Iris pigment epithelial cell (primary cell): ENCODE measurements at regions not wholly inside any gene's neighbourhood (a gene's known extent, or its start where the extent isn't known, plus 50 kb on each side); places are given as distances from the start of the nearest gene placed in this dataset.
"Not testable (repeated sequence)": the region's sequence is repeated elsewhere in the genome, so short reads cannot be mapped to it uniquely, and the experiment has no call there.

Source experiments
- DNase-seq: peaks from one replicate; pipeline ENCODE4 v3.0.0-alpha.2; 2011; ENCODE audit warnings: low read depth

DNA sequence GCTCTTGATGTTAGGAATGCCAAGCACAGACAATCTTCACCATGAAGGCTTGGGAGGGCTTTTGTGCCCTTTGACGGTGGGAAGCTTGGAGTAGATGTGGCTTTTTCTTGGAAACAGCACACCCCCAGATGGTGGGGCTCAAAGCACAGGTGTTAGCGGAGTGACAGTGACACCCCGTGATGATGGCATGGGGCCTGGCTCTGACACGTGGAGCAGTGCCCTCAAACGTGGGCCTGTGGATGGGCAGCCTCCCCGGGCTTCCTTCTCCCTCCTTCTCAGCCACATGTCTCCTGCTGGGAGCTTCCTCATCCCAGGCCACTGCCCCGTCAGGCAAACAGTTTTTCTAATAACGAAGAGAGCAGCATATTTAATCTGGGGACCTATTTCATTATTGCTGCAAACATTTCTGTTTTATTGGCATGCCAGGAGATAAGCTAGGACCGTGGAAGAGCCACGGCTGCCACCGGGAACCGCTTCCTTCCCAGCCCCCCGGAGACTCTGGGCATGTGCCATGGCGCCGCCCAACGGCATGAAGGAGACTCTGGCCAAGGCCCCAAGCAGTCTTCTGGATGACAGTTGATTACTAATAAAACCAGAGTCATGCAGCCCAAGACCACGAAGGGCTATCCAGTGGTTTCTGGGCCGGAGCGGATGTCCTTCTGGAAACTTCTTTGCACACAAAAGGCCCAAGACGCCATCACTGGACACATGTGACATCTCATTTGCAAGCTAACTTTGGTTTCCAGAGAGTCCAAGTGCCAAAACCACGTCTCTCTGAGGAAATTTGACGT is 280.3 kb upstream of the FOXF1 start:
- no peak for DNase-seq

- no peak for DNase-seq
Measured at GRCh38 chr16:86231321-86231995, 278.9 kb upstream of the FOXF1 start.

- DNase-seq = no peak
Measured at GRCh38 chr16:86231996-86232350, 278.4 kb upstream of the FOXF1 start.

- no peak for DNase-seq
Measured at GRCh38 chr16:86232496-86232895, 277.8 kb upstream of the FOXF1 start.

GRCh38 chr16:86233506-86233905 is 276.8 kb upstream of the FOXF1 start:
- not testable (repeated sequence) for DNase-seq

- no peak for DNase-seq
Measured at GRCh38 chr16:86239381-86239780, 270.9 kb upstream of the FOXF1 start.

- no peak for DNase-seq
Measured at GRCh38 chr16:86240716-86241363, 269.5 kb upstream of the FOXF1 start.

DNA sequence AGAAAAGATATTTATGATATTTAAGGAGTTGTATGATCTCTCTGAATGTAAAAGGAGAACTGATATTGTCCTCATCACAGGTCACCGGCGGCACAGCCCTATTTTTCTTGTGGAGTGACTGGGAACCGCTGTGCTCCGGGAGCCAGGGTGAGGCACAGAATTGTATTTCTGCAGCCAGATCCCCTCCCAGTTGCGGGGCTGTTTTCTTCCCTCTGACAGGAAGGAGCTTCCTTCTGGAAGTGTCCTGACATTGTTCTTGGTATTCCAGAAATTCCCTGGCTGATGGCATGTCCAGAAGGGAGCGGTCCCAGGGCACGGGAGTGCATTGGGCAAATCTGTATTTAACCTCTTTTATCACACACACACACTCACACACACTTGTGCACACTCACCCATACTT is 268.6 kb upstream of the FOXF1 start:
- no peak for DNase-seq

- no peak for DNase-seq
Measured at GRCh38 chr16:86242244-86243122, 267.8 kb upstream of the FOXF1 start.

- DNase-seq = no peak
Measured at GRCh38 chr16:86243123-86243473, 267.2 kb upstream of the FOXF1 start.

DNA sequence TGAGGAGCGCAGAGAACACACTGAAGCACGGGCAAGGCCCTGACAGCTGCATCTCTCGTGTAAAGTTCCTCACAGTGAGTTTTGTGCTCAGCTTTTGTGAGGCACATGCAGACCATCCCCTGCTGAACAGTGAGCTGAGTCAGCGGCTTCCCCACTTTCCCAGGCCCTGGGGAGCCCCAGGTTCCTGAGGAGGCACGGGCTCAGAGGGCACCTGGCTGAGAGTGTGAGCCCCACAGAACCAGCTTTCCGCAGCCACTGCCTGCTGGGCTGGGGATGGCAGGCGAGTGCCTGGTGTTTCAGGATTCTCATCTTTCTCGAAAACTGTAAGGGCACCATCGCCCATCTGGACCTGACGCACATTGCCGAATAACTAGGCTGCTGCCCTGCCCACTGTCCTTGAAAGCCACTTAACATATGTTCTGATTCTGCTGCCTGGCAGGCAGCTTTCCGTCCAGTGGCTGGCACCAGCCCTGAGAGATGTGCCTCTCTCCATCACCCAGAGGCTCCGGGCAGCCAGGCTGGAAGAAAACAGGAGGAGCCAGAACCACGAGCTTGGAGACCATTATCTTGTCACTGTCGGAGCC is 266.7 kb upstream of the FOXF1 start:
- DNase-seq = no peak

DNA sequence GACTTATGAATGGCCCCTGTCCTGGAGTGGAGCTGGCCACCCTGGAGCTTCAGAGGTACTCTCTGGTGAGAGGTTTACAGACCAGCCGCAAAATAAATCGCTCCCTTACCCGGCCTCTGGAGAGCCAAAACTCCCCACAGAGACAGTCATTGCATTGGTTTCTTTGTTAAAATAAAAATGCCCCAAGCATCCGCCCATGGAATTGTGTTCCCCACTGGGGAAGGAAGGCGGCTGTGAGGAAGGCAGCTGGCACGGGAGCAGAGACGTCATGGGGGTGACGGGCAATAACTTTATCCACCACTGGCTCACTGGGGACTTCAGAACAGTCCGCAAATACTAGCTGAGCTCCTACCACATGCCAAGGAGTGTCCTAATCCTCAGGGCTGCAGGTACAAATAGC is 266.2 kb upstream of the FOXF1 start:
- no peak for DNase-seq

DNA sequence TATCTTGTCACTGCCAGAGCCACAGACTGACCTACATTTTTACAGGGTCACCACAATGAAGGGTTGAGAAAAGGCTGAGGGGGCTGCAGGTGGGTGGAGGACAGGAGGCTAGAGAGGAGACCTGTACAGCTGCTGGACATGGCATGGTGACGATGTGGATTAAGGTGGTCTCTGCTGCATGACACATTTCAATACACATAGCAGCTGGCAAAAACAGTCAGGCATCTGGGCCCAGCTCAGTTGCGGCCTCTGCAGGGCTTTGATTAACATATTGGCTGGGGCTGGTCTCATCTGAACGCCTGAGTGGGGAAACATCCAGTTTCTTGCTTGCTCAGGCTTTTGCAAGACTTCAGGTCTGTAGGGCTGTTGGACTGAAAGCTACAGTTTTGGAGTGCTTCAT is 265.4 kb upstream of the FOXF1 start:
- DNase-seq = no peak

DNA sequence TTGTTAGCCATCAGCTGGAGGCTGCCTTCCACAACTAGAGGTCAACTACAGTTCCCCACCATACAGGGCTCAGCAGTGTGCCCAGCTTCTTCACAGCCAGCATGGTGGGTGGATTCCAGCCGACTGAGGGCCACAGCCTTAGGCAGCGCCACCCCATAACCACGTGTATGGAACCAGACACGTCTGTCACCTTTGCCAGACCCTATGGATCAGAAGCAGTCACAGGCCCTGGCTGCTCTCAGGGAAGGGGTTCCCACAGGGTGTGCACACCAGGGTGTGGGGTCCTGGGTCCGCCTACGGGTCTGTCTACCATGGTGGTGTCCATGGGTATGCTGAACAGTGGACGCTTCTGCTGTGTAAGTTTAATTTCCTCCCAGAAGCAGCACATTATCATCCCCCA is 265.0 kb upstream of the FOXF1 start:
- DNase-seq = no peak

DNA sequence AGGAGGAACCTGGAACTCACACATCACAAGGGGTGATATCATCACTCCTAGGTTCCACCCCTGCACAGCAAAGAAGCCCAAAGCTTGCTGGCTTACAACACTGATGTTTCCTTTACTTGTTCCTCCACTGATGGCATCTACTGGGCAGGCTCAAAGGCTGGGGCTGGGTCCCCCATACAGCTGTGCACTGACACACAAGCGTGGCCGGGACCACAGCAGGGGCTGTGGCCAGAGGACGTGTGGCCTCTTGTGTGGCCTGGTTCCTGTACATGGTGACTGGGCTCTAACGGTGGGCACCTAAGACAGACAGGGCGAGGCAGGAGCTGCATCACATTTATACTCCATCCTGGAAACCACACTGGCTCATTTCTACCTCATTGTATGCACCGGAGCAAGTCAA is 264.4 kb upstream of the FOXF1 start:
- no peak for DNase-seq

- no peak for DNase-seq
Measured at GRCh38 chr16:86248310-86248905, 261.9 kb upstream of the FOXF1 start.

DNA sequence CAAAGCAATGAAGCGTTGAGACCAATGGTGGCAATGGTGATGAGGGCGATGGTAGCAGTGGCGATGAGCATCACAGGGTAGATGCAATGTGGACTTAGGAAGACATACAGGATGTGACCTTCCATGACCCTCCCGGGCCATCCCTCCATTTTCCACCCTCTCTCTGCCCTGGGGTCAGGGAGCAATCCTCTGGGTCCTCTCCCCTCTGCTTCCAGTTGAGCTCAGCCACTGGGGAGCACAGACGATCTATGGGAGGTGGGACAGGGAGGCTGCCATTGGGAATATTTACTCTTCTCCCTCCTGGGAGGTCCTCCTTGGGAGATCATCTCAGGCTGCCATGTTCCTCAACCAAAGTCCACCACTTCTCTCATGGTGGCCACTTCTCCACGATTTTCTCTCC is 260.7 kb upstream of the FOXF1 start:
- no peak for DNase-seq

DNA sequence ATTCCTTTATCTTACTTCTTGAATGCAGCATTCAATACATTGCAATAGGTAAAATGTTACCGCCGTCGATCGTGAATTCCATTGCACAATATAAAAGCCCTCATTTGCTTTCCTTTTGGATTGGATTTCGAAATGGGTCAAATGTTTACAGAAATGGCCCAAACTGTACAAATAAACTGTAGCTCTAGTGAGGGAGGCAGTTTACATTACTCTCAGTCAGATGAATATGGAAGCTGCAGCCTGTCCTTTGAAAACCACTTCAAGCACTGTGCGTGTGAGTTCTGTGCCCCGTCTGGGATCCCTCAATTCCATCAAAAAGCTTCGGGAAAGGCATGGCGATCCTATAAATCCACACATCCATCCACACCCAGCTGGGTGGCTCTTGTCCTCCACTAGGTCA is 258.6 kb upstream of the FOXF1 start:
- DNase-seq = peak; percentile 40

DNA sequence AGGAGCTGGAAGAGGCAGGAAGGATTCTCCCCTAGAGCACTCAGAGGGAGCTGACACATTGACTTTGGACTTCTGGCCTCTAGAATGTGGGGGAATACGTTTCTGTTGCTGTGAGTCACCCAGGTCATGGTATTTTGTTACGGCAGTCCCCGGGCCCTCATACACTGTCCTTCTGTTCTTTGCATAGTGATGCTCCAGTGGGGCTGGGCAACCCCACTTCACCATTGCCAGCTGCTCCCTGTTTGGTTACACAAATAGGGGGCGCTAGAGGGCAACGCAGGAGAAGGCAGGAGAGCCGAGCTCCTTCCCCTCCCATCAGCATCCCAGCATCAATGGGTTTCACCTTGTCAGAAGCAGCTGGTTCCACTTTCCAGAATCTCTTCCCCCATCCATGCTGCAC is 257.7 kb upstream of the FOXF1 start:
- peak; percentile 52 for DNase-seq

- DNase-seq = no peak
Measured at GRCh38 chr16:86255966-86256365, 254.4 kb upstream of the FOXF1 start.

DNA sequence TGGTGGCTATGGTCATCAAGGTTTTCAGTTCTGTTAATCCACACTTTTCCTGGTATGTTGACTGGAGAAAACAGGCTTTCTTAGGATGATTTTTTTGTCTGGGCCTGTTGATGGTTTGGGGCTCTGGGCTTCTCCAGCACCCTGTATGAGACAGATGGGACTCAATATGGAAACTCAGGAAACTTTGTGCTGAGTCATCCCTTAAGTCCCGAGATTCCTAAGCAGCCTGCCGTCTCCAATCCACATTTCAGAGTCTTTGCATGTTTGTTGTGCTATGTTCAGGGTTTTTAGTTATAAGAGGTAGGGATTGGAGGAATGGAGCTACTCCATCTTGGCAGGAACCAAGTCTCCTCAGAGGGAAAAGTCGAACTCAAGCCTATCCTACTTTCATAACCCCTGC is 253.3 kb upstream of the FOXF1 start:
- DNase-seq = no peak

GRCh38 chr16:86257546-86257945 is 252.8 kb upstream of the FOXF1 start:
- no peak for DNase-seq
